HAP-1 (cell line): ENCODE measurements at regions not wholly inside any gene's neighbourhood (a gene's known extent, or its start where the extent isn't known, plus 50 kb on each side); places are given as distances from the start of the nearest gene placed in this dataset.
"Not testable (repeated sequence)": the region's sequence is repeated elsewhere in the genome, so short reads cannot be mapped to it uniquely, and the experiment has no call there.

Experiments
- DNase-seq, 2 experiments: peaks; one replicate each; pipeline ENCODE4 v3.0.0-alpha.2; 2016 to 2020; ENCODE audit warnings: low spot score in 2 of 2
- H3K27me3 ChIP-seq: fragments of 250-450 bp; sonication (Bioruptor Pico); 2 replicates; pipeline ENCODE4 v1.5.1; 2020; ENCODE audit warnings: low read depth, mild to moderate bottlenecking, moderate library complexity
- H3K36me3 ChIP-seq: fragments of 250-450 bp; sonication (Bioruptor Pico); replicated peaks from 2 replicates; pipeline ENCODE4 v1.5.1; 2020; ENCODE audit warnings: mild to moderate bottlenecking
- H3K4me1 ChIP-seq: fragments of 250-450 bp; sonication (Bioruptor Pico); 2 replicates; pipeline ENCODE4 v1.5.1; 2020; ENCODE audit warnings: mild to moderate bottlenecking
- H3K4me3 ChIP-seq: fragments of 250-450 bp; sonication (Bioruptor Pico); 2 replicates; pipeline ENCODE4 v1.5.1; 2020; ENCODE audit warnings: mild to moderate bottlenecking, moderate library complexity
- H3K9me3 ChIP-seq: fragments of 250-450 bp; sonication (Bioruptor Pico); 2 replicates; pipeline ENCODE4 v1.5.1; 2020; ENCODE audit warnings: mild to moderate bottlenecking, moderate library complexity
- in situ Hi-C: fragments of 300-500 bp; cut with MboI; formaldehyde crosslinking; loops from 3 replicates; pipeline ENCODE4 v1.14.3; 2020; ENCODE audit warnings: low sequenced_read_pairs, inconsistent platforms, mixed read lengths

DNA sequence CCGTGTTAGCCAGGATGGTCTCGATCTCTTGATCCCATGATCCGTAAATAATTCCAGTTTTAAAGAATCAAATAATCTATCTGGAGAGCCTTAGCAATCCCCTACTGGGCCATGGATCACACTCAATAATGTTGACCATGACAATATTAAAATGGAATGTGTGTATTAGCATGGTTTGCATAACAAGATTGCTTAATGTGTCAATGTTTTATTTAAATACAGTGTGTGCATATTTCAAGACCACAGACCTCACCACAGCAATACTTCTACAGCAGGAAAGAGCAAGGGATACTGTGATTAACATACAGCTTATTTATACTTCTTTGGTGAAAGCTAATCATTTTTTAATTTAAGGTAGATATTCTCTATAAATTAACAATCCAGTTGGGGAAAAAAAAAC is 470.4 kb downstream of the TFAP2B start:
- Histone ChIP-seq H3K4me3 (no peak overlapping the region), H3K36me3 (no peaks in the 10 kb centered on the region), H3K9me3 (no peaks in the 10 kb centered on the region), H3K4me1 (no peaks in the 10 kb centered on the region), H3K27me3 (no peaks in the 10 kb centered on the region)
- in situ Hi-C loops: no loop called here
- no peak for DNase-seq

DNA sequence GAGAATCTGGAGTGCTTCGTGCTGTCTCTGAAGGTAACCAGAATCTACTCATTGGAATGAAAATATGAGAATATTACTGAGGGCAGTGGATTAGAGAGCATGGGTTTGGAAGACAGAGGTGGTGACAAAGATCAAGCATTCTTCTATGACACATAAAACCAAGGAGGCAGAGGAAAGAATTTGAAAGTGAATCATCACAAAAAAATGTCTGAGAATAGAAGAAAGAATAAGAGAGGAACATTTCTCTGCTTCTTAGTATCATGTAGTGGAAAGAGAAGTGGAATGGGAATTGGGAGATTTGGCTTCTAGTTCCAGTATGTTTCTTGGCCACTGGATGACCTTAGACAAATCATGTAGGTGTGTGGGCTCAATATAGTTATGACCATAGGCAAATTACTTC is 474.0 kb downstream of the TFAP2B start:
- in situ Hi-C loops: no loop called here
- no peak for DNase-seq

DNA sequence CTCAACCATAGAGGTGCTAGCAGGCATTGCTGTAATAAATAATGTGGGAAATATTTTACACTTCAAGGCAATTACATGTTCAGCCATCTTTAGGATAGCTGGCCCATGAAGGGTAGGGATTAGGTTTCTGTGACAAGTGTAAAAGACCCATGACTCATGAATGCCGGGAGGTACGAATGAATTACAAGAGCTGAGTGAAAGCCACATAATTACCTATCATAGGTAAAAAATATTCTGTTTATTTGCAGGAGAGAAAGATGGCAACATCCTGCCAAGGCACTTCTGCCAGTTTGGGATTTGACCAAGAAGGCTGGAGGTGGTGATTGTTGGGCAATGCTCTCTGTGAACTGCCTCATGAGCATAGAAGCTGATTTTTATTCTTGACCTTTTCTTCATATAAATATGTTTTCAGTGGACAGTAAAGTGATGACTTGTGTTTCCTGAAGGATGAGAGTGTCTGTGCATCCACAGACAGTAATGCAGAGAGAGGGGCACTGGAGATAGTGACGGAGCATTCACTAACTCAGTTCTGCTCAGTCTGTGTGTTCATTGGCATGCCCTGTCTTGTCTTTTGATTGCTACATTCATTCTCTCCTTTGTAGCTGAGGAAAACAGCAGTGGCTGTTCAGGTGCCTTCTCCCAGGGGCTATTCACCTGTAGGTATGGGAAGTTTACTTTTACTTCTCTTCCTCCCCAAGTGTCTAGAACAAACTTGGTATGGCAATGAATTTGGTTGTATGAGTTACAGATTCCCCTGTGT is 481.1 kb downstream of the TFAP2B start:
- no peaks in the 10 kb centered on the region for H3K36me3 ChIP-seq
- H3K9me3 ChIP-seq: no peaks in the 10 kb centered on the region
- DNase-seq: no peak
- no peaks in the 10 kb centered on the region for H3K27me3 ChIP-seq
- H3K4me1 ChIP-seq: no peaks in the 10 kb centered on the region
- in situ Hi-C loops: no loop called here
- H3K4me3 ChIP-seq: no peak overlapping the region

More for the DNA sequence above, 474.0 kb downstream of the TFAP2B start:
- Histone ChIP-seq H3K4me1 (no peaks in the 10 kb centered on the region), H3K4me3 (no peak overlapping the region), H3K27me3 (no peaks in the 10 kb centered on the region), H3K36me3 (no peaks in the 10 kb centered on the region), H3K9me3 (no peaks in the 10 kb centered on the region)

DNA sequence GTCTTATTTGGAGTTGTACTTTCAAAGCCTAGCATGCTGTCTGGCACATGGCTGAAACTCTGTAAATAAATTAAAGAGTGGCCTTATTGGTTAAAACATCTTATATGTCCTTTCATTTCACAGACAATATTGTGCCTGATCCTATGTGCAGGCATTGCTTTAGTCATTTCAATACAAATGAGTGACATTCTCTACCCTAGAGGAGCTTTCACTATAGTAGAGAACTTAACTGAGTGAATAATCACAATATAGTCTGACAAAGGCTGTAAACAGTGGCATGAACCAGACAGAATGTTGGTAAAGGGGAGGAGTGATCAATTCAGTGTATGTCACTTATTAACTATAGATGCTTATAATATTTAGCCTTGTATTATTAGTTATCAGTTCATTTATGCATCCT is 481.8 kb downstream of the TFAP2B start:
- Histone ChIP-seq H3K27me3 (no peaks in the 10 kb centered on the region), H3K4me1 (no peaks in the 10 kb centered on the region), H3K9me3 (no peaks in the 10 kb centered on the region), H3K36me3 (no peaks in the 10 kb centered on the region), H3K4me3 (no peak overlapping the region)
- in situ Hi-C loops: no loop called here
- no peak for DNase-seq

DNA sequence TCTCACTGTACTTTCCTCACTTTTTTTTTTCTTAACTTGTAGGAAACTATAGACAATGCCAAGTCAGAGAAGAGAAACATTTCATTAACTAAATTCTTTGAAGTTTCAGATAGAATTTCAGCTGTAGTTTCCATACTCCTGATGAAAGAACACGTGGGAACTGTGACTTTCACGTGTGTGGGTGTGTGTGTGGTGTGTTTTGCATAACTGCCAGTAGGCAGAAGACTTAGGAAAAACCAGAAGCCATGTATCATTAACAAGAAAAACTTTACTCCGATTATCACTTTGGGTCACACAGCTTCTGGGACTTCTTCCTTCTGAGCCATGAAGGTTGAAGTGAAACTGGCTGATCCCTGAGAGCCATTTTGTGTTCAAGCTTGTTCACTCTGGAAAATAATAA is 483.3 kb downstream of the TFAP2B start:
- Histone ChIP-seq H3K36me3 (no peaks in the 10 kb centered on the region), H3K9me3 (no peaks in the 10 kb centered on the region), H3K27me3 (no peaks in the 10 kb centered on the region), H3K4me1 (no peaks in the 10 kb centered on the region), H3K4me3 (no peak overlapping the region)
- in situ Hi-C loops: no loop called here
- DNase-seq: no peak

DNA sequence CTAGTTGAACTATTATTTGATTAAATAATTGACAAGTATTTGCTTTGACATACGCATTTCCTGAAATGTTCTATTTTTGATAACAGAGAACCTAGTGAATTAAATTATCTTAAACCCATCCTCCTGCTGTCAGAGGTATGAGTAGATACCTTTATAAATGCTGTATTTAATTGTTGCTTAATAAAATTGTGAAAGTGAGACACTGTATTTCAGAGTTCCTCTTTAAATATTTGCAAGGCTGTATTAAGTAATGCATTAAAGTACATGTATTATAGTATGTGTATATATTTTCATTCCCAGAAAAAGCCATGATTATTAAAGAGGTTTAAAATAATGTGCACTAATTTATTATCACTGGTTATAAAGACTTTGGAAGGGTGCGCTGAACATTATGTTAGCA is 483.8 kb downstream of the TFAP2B start:
- Histone ChIP-seq H3K36me3 (no peaks in the 10 kb centered on the region), H3K4me3 (no peak overlapping the region), H3K4me1 (no peaks in the 10 kb centered on the region), H3K27me3 (no peaks in the 10 kb centered on the region), H3K9me3 (no peaks in the 10 kb centered on the region)
- in situ Hi-C loops: no loop called here
- no peak for DNase-seq

DNA sequence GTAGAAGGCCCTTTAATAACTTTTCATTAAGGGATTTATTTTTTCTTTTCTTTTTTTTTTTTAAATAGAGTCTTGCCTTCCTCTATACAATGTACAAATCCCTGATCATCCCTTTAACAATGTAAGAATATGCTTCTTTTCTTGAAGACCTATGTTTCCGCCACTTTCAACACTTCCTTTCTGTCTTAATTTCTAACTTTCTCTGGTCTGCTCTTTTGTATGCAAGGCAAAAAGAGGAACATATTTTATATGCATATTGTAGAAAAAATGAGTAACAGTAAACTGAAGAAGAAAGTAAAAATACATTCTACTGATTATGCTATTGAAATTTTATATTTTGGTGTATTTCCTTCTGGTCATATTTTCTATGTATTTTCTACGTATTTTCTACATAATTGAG is 484.7 kb downstream of the TFAP2B start:
- no peak overlapping the region for H3K4me3 ChIP-seq
- no peaks in the 10 kb centered on the region for H3K4me1 ChIP-seq
- in situ Hi-C loops: no loop called here
- no peaks in the 10 kb centered on the region for H3K27me3 ChIP-seq
- H3K36me3 ChIP-seq: no peaks in the 10 kb centered on the region
- no peak for DNase-seq
- no peaks in the 10 kb centered on the region for H3K9me3 ChIP-seq

DNA sequence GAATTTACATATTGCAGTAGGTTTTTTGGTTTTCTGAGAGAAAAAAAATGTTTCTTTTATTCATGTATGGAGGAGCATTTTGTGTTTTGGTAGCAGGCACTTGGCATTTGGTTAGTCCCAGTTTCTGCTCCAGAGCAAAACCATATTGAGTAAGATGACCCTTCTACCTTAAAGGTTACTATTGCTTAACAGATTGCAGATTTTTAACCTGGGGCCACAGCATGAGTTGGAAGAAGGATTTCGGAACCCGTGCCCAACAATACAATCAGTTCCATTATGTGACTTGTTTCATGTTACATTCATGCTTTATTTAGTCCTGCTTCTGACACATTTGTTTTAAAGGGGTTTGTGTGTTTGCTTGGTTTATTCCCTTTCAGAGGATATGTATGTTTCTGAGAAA is 496.3 kb downstream of the TFAP2B start:
- Histone ChIP-seq H3K9me3 (no peaks in the 10 kb centered on the region), H3K36me3 (no peaks in the 10 kb centered on the region), H3K4me1 (no peaks in the 10 kb centered on the region), H3K4me3 (no peak overlapping the region), H3K27me3 (no peaks in the 10 kb centered on the region)
- in situ Hi-C loops: no loop called here
- DNase-seq: no peak

DNA sequence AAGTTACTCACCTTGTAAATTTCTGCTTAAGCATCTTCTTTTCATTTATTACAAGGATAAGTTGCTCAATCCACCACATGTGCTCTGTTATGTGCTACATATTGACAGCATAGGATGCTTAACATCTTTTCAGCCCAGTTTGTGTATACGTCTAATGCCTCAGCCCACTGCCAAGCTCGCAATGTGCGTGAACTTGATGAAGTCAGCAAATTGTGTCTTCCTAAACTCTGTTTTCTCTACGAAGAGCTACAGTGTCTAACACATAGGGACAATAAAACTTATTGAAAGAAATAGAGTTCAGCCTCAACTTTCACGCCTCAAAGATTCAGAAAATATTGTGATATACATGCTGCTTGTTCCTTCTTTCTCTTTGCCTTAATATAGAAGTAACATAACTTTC is 500.0 kb downstream of the TFAP2B start:
- Histone ChIP-seq H3K4me3 (no peak overlapping the region), H3K4me1 (no peaks in the 10 kb centered on the region), H3K27me3 (no peaks in the 10 kb centered on the region), H3K9me3 (no peaks in the 10 kb centered on the region), H3K36me3 (no peaks in the 10 kb centered on the region)
- DNase-seq: no peak
- in situ Hi-C loops: no loop called here

DNA sequence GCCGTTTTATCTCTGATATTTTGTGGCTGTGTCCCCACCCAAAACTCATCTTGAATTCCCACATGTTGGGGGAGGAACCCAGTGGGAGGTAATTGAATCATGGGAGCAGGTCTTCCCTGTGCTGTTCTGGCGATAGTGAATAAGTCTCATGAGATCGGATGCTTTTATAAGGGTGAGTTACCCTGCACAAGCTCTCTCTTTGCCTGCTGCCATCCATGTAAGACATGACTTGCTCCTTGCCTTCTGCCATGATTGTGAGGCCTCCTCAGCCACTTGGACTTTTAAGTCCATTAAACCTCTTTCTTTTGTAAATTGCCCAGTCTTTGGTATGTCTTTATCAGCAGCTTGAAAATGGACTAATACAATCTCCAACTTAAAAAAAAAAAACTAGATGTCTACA is 502.8 kb downstream of the TFAP2B start:
- in situ Hi-C loops, DNase-seq, H3K4me1 ChIP-seq: not testable (repeated sequence)

DNA sequence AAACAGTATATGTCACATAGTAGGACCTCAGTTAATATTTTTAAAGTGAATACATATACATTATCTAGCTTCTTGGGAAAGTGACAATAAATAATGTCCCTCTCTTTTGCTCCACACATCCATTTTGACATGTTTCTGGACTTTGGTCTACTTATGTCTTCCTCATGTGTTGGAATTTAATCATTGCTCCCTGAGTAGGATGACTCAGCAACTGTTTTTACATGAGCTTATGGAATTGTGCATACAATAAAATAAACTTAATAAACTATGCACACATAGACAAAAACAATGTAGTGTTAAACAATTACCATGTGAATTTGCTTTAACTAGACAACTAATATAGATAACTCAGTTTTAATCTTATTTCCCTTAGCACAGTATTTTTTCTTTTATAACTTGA is 503.8 kb downstream of the TFAP2B start:
- no peaks in the 10 kb centered on the region for H3K27me3 ChIP-seq
- in situ Hi-C loops: no loop called here
- DNase-seq: no peak
- H3K36me3 ChIP-seq: no peaks in the 10 kb centered on the region
- H3K9me3 ChIP-seq: no peaks in the 10 kb centered on the region
- H3K4me1 ChIP-seq: no peaks in the 10 kb centered on the region
- H3K4me3 ChIP-seq: no peak overlapping the region

More for the DNA sequence above, 502.8 kb downstream of the TFAP2B start:
- not testable (repeated sequence) for H3K36me3 ChIP-seq, H3K4me3 ChIP-seq, H3K9me3 ChIP-seq, H3K27me3 ChIP-seq

DNA sequence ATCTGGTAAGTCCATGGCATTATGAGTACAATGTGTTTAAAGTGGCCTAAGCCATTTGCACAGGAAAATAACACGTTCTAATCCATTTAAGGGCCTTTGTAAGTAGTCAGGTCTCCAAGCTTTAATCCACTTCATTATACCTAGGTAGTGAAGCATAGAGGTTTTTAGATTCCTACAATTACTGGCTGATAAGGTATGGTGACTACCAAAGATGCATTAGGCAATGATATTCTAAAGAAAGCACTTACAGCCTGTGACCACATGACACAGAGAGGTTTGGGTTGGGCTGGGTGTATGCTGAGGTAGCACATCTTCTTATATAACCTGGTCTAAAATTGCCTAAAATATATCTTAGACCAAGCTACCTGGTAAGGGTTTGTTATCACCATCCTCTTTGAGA is 504.4 kb downstream of the TFAP2B start:
- no peak overlapping the region for H3K4me3 ChIP-seq
- peak in 1 of 2 experiments; percentile 11 for DNase-seq
- H3K27me3 ChIP-seq: no peaks in the 10 kb centered on the region
- H3K9me3 ChIP-seq: no peaks in the 10 kb centered on the region
- H3K36me3 ChIP-seq: no peaks in the 10 kb centered on the region
- H3K4me1 ChIP-seq: no peaks in the 10 kb centered on the region
- in situ Hi-C loops: no loop called here

DNA sequence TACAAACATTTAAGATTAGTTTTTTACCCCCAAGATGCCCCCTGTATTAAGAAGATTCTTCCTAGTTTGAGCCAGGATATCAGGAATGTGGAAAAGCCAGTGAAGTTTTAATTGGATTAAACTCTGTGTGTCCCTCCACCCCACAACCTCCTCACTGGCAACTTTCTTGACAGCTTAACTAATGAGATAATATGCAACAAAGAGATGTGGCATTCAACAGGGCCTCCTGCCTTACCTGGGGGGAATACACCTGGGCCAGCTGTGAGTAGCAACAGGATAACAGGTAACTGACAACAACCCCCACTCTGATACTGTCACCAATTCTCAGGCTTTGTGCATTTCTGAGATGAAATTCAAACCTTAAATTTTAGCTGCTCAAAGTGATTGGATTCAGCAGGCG is 512.3 kb downstream of the TFAP2B start:
- no peaks in the 10 kb centered on the region for H3K27me3 ChIP-seq
- H3K9me3 ChIP-seq: no peaks in the 10 kb centered on the region
- DNase-seq: no peak
- H3K36me3 ChIP-seq: no peaks in the 10 kb centered on the region
- in situ Hi-C loops: no loop called here
- H3K4me3 ChIP-seq: no peak overlapping the region
- no peaks in the 10 kb centered on the region for H3K4me1 ChIP-seq

DNA sequence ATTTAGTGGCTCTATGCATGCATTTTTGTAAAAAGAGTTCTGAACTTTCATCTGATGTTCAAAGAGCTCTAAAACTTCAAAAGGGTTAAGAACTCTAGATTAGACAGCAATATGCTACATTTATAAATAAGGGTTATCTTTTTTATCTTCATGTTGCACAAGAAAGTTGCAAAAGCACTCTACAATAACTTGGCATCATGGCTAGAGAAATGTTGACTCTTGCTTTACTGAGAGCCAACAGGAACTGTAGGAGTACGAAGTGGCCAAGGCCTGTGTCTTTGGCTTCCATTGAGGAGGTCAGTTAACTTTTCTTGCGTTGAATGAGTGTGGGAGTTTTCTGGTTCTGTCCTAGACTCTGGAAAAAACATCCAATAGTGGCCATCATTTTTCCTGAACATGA is 516.9 kb downstream of the TFAP2B start:
- no peak for DNase-seq
- in situ Hi-C loops: no loop called here
- H3K4me3 ChIP-seq: no peak overlapping the region
- no peaks in the 10 kb centered on the region for H3K27me3 ChIP-seq
- H3K36me3 ChIP-seq: no peaks in the 10 kb centered on the region
- peaks cover 3% of the 10 kb centered on the region for H3K4me1 ChIP-seq
- H3K9me3 ChIP-seq: no peaks in the 10 kb centered on the region

DNA sequence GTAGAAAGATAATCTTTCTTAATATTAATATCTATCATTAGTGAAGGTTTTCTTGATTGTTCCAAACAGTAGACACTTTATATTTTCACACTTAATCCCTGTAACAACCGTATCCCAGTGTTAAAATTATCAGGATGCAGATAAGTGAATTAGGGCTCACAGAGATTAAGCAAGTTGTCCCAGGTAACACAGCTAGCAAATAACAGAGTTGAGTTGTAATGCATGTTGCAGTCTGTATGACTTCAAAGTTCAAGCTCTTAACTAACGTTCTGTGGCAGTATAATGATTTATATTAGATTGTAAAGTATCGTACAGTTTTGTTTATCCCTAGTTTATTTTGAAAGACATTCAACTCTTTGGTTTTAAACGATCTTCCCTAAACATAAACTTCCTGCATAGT is 517.5 kb downstream of the TFAP2B start:
- DNase-seq: no peak
- H3K27me3 ChIP-seq: no peaks in the 10 kb centered on the region
- no peak overlapping the region for H3K4me3 ChIP-seq
- peaks cover 3% of the 10 kb centered on the region for H3K4me1 ChIP-seq
- in situ Hi-C loops: no loop called here
- H3K36me3 ChIP-seq: no peaks in the 10 kb centered on the region
- H3K9me3 ChIP-seq: no peaks in the 10 kb centered on the region
